GM21576 (cell line): ENCODE measurements at regions not wholly inside any gene's neighbourhood (a gene's known extent, or its start where the extent isn't known, plus 50 kb on each side); places are given as distances from the start of the nearest gene placed in this dataset.
"Not testable (repeated sequence)": the region's sequence is repeated elsewhere in the genome, so short reads cannot be mapped to it uniquely, and the experiment has no call there.

Source experiments
- ATAC-seq: cut with Tn5 transposase; IDR thresholded peaks from one replicate; pipeline ENCODE4 v1.9.1; 2021; ENCODE audit warnings: mild to moderate bottlenecking, moderate library complexity; ENCODE audit not compliant: unreplicated experiment

- no peak for ATAC-seq
Measured at GRCh38 chr9:95587021-95587964, 70.5 kb upstream of the PTCH1 start.

- no peak for ATAC-seq
Measured at GRCh38 chr9:95586326-95586725, 69.6 kb upstream of the PTCH1 start.

- ATAC-seq, result no peak
Measured at GRCh38 chr9:95585824-95586223, 69.1 kb upstream of the PTCH1 start.

GRCh38 chr9:95584176-95584575, 67.4 kb upstream of the PTCH1 start:
- ATAC-seq, result no peak

- no peak for ATAC-seq
Measured at GRCh38 chr9:95581900-95582299, 65.1 kb upstream of the PTCH1 start.

- no peak for ATAC-seq
Measured at GRCh38 chr9:95580812-95581761, 64.3 kb upstream of the PTCH1 start.

GRCh38 chr9:95574866-95575553, 58.2 kb upstream of the PTCH1 start:
- ATAC-seq, result no peak

GRCh38 chr9:95574176-95574575, 57.4 kb upstream of the PTCH1 start:
- no peak for ATAC-seq

GRCh38 chr9:95573463-95573862, 56.7 kb upstream of the PTCH1 start:
- no peak for ATAC-seq

- no peak for ATAC-seq
Measured at GRCh38 chr9:95572381-95573151, 55.8 kb upstream of the PTCH1 start.

GRCh38 chr9:95570646-95571045, 53.9 kb upstream of the PTCH1 start:
- no peak for ATAC-seq

- no peak for ATAC-seq
Measured at GRCh38 chr9:95570150-95570549, 53.4 kb upstream of the PTCH1 start.

- ATAC-seq, result not testable (repeated sequence)
Measured at GRCh38 chr9:95568735-95569134, 52.0 kb upstream of the PTCH1 start.
